Sigmoid colon (tissue), 6 donors: ENCODE measurements at regions not wholly inside any gene's neighbourhood (a gene's known extent, or its start where the extent isn't known, plus 50 kb on each side); places are given as distances from the start of the nearest gene placed in this dataset.

Experiments
- DNase-seq: peaks from one replicate; pipeline ENCODE4 v3.0.0-alpha.2; 2019
- H3K27ac ChIP-seq, 4 donors: fragments of 200-600 bp; sonication (generic); one replicate each; pipeline ENCODE4 v1.5.1; 2016 to 2019; ENCODE audit warnings: mild to moderate bottlenecking in 1 of 4
- H3K27me3 ChIP-seq, 3 donors: fragments of 200-600 bp; sonication (generic); one replicate each; pipeline ENCODE4 v1.5.1; 2019; ENCODE audit warnings: mild to moderate bottlenecking in 1 of 3
- H3K36me3 ChIP-seq, 4 donors: fragments of 200-600 bp; sonication (generic); one replicate each; pipeline ENCODE4 v1.5.1; 2016 to 2019
- H3K4me1 ChIP-seq, 4 donors: fragments of 200-600 bp; sonication (generic); one replicate each; pipeline ENCODE4 v1.5.1; 2017 to 2019
- H3K4me3 ChIP-seq, 4 donors: fragments of 200-600 bp; sonication (generic); one replicate each; pipeline ENCODE4 v1.5.1; 2017 to 2019; ENCODE audit warnings: mild to moderate bottlenecking in 2 of 4, moderate library complexity in 1 of 4
- H3K9me3 ChIP-seq, 4 donors: fragments of 200-600 bp in 3 of 4; sonication (generic) in 3 of 4; one replicate each; pipeline versions ENCODE4 v1.5.1 to v1.6.1; 2013 to 2019
- CTCF ChIP-seq, 4 experiments: fragments of 450-650 bp in 3 of 4; fragments of 200-600 bp in 1 of 4; IDR thresholded peaks; one replicate each; pipeline ENCODE4 v1.5.1; 2016 to 2019; ENCODE audit warnings: antibody characterized with exemption in 4 of 4, mild to moderate bottlenecking in 3 of 4, moderate library complexity in 2 of 4
- EP300 ChIP-seq, 4 donors: sonication (generic); formaldehyde crosslinking; IDR thresholded peaks; one replicate each; pipeline ENCODE4 v1.6.1; 2017; ENCODE audit warnings: antibody characterized with exemption in 4 of 4
- POLR2A ChIP-seq, 2 donors: fragments of 450-650 bp; IDR thresholded peaks; one replicate each; pipeline ENCODE4 v1.6.1; 2016; ENCODE audit warnings: antibody characterized with exemption in 2 of 2, mild to moderate bottlenecking in 2 of 2, moderate library complexity in 2 of 2
- POLR2AphosphoS5 ChIP-seq, 4 donors: sonication (generic); formaldehyde crosslinking; IDR thresholded peaks; one replicate each; pipeline ENCODE4 v1.6.1; 2017; ENCODE audit warnings: antibody characterized with exemption in 4 of 4
- WGBS, 2 donors: extraction: QIAGEN DNeasy Blood & Tissue Kit; methylation state at CpG; one replicate each; pipeline ENCODE4 v1.1.7; 2013; 5-methylcytosine and 5-hydroxymethylcytosine counted together
- intact Hi-C: fragments of 100-400 bp; cut with DNase I; formaldehyde crosslinking; loops from one replicate; pipeline ENCODE4 v1.15.1; 2023
- donor health status: healthy with polysubstance abuse.
- donor health status: healthy.

GRCh38 chr19:30634996-30635975 lies 263.1 kb downstream of the ZNF536 start:
- H3K9me3 ChIP-seq, result peaks cover 0 to 2% (median 0%) of the 10 kb centered on the region in 4 donors
- DNase-seq, result no peak
- 78 to 83% methylated on average over 20 of the region's 20 CpGs for WGBS, 2 donors
- no peak overlapping the region for H3K27ac ChIP-seq
- H3K4me1 ChIP-seq, result no peaks in the 10 kb centered on the region
- H3K27me3 ChIP-seq, result no peaks in the 10 kb centered on the region
- H3K4me3 ChIP-seq, result no peak overlapping the region
- no peaks in the 10 kb centered on the region for H3K36me3 ChIP-seq
- TF ChIP-seq POLR2AphosphoS5 (IDR thresholded peaks at IDR 0.05) (no peak), POLR2A (IDR thresholded peaks at IDR 0.05) (no peak), EP300 (IDR thresholded peaks at IDR 0.05) (no peak), CTCF (IDR thresholded peaks at IDR 0.05) (no peak)
- intact Hi-C loops, result no loop called here

GRCh38 chr19:30634131-30634830 lies 262.1 kb downstream of the ZNF536 start:
- TF ChIP-seq POLR2A (IDR thresholded peaks at IDR 0.05), result no peak
- no peak for TF ChIP-seq POLR2AphosphoS5 (IDR thresholded peaks at IDR 0.05)
- TF ChIP-seq EP300 (IDR thresholded peaks at IDR 0.05), result no peak
- TF ChIP-seq CTCF (IDR thresholded peaks at IDR 0.05), result no peak
- intact Hi-C loops, result no loop called here
- Histone ChIP-seq H3K27ac (no peak overlapping the region), H3K4me3 (no peak overlapping the region), H3K9me3 (no peaks in the 10 kb centered on the region), H3K36me3 (no peaks in the 10 kb centered on the region), H3K4me1 (no peaks in the 10 kb centered on the region), H3K27me3 (no peaks in the 10 kb centered on the region)
- 77 to 83% methylated on average over 19 of the region's 19 CpGs for WGBS, 2 donors
- no peak for DNase-seq

- no peak overlapping the region for H3K27ac ChIP-seq
- H3K4me1 ChIP-seq, result no peaks in the 10 kb centered on the region
- WGBS, 2 donors, result 87 to 91% methylated on average over 12 of the region's 12 CpGs
- no peaks in the 10 kb centered on the region for H3K36me3 ChIP-seq
- H3K4me3 ChIP-seq, result no peak overlapping the region
- no peak for DNase-seq
- intact Hi-C loops, result no loop called here
- TF ChIP-seq EP300 (IDR thresholded peaks at IDR 0.05), result no peak
- no peak for TF ChIP-seq POLR2AphosphoS5 (IDR thresholded peaks at IDR 0.05)
- TF ChIP-seq CTCF (IDR thresholded peaks at IDR 0.05), result no peak
- no peak for TF ChIP-seq POLR2A (IDR thresholded peaks at IDR 0.05)
- no peaks in the 10 kb centered on the region for H3K9me3 ChIP-seq
- no peaks in the 10 kb centered on the region for H3K27me3 ChIP-seq
Observed at GRCh38 chr19:30631033-30631370, 258.8 kb downstream of the ZNF536 start.

- 41 to 61% methylated on average over 14 of the region's 14 CpGs for WGBS, 2 donors
Observed at GRCh38 chr19:30630289-30631032, 258.3 kb downstream of the ZNF536 start.

More at GRCh38 chr19:30630289-30631032, 258.3 kb downstream of the ZNF536 start:
- H3K9me3 ChIP-seq, result no peaks in the 10 kb centered on the region
- no peaks in the 10 kb centered on the region for H3K4me1 ChIP-seq
- DNase-seq, result no peak
- intact Hi-C loops, result no loop called here
- no peaks in the 10 kb centered on the region for H3K36me3 ChIP-seq
- H3K27ac ChIP-seq, result no peak overlapping the region
- H3K27me3 ChIP-seq, result no peaks in the 10 kb centered on the region
- TF ChIP-seq EP300 (IDR thresholded peaks at IDR 0.05) (no peak), POLR2A (IDR thresholded peaks at IDR 0.05) (no peak), CTCF (IDR thresholded peaks at IDR 0.05) (no peak), POLR2AphosphoS5 (IDR thresholded peaks at IDR 0.05) (no peak)
- H3K4me3 ChIP-seq, result no peak overlapping the region
